Globus pallidus (tissue), 1 donor: ENCODE measurements at regions not wholly inside any gene's neighbourhood (a gene's known extent, or its start where the extent isn't known, plus 50 kb on each side); places are given as distances from the start of the nearest gene placed in this dataset.
"Not testable (repeated sequence)": the region's sequence is repeated elsewhere in the genome, so short reads cannot be mapped to it uniquely, and the experiment has no call there.

Experiments
- DNase-seq: peaks from one replicate; pipeline ENCODE4 v3.0.0-alpha.2; 2015; ENCODE audit warnings: low spot score

DNA sequence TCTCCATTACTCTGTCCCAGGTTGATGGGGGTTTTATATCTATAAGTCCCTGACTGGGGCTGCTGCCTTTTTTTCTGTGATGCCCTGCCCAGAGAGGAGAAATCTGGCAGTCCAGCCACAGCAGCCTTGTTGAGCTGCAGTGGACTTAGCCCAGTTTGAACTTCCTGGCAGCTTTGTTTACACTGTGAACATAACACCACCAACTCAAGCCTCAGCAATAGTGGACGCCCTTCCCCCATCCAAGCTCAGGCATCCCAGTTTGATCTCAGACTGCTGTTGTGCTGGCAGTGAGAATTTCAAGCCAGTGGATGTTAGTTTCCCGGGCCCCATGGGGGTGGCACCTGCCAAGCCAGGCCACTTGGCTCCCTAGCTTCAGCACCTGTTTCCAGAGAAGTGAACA is 298.5 kb upstream of the KDM5D start:
- DNase-seq: no peak

- DNase-seq: no peak
Measured at GRCh38 chrY:20025676-20026075, 281.1 kb upstream of the KDM5D start.

DNA sequence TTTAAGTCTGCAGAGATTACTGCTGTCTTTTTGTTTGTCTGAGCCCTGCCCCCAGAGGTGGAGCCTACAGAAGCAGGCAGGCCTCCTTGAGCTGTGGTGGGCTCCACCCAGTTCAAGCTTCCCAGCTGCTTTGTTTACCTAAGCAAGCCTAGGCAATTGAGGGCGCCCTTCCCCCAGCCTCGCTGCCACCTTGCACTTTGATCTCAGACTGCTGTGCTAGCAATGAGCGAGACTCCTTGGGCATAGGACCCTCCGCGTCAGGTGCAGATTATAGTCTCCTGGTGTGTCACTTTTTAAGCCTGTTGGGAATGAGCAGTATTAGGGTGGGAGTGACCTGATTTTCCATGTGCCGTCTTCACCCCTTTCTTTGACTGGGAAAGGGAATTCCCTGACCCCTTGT is 248.9 kb upstream of the KDM5D start:
- not testable (repeated sequence) for DNase-seq

- no peak for DNase-seq
Measured at GRCh38 chrY:19973012-19973411, 228.5 kb upstream of the KDM5D start.

GRCh38 chrY:19947702-19948101 is 203.2 kb upstream of the KDM5D start:
- DNase-seq: no peak

DNA sequence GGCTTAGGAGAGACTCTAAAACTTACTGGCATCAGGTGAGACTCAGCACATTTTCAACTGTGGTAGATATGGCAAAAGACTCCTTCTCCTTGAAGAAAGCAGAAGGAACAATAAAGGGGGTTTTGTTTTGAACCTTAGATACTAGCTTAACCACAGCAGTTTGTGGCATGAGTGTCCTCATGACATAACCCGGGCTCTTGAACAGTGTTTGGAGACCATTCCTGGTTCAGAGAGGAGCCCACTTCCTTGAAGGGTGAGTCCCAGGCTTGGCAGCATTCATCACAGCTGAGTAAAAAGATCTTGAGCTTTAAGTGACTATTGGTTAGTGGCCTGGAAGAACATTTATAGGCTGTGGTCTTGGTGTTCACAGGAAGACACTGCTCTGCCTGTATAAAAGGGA is 154.5 kb upstream of the KDM5D start:
- no peak for DNase-seq

- peak; percentile 62 for DNase-seq
Measured at GRCh38 chrY:19892076-19892964, 147.8 kb upstream of the KDM5D start.

- DNase-seq: no peak
Measured at GRCh38 chrY:19882145-19882544, 137.6 kb upstream of the KDM5D start.

- no peak for DNase-seq
Measured at GRCh38 chrY:19869715-19870114, 125.2 kb upstream of the KDM5D start.

GRCh38 chrY:19869281-19869680 is 124.8 kb upstream of the KDM5D start:
- DNase-seq: no peak

DNA sequence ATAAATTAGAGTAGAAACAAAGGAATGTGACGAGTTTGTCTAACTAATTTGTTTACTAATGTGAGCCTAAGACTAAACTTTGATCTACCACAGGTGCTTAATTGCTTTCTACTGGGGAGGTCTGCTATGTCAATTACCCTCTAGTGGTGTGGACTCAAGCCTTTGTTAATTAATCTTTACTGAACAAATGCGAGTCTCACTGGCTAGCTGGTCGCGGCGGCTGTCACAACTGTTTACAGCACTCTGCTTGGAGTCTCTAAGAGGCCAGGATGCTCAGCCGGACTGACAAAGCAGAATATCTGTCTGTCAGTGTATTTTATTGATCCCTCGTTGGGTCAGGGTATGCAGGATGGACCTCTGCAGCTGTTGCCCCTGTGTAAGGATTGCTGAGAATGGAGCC is 124.1 kb upstream of the KDM5D start:
- no peak for DNase-seq

GRCh38 chrY:19856474-19857135 is 112.1 kb upstream of the KDM5D start:
- no peak for DNase-seq

DNA sequence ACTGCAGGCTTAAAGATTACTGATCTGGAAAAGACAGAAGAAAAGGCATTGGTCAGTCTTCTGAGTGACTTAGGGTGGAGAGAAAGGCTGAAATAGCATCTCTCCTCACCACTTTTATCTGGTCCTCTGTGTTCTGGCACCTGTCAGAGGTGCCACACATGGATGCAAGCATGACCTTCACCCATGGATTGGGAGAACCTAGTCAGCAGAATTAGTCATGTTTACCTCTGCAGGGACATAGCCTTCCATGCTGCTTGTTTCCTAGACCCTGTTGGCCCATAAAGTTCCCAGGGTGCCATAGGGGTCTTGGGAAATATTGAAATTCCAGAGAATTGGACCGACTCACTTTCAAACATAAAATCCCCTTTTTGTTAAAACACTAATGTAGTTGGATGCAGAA is 98.4 kb upstream of the KDM5D start:
- no peak for DNase-seq

DNA sequence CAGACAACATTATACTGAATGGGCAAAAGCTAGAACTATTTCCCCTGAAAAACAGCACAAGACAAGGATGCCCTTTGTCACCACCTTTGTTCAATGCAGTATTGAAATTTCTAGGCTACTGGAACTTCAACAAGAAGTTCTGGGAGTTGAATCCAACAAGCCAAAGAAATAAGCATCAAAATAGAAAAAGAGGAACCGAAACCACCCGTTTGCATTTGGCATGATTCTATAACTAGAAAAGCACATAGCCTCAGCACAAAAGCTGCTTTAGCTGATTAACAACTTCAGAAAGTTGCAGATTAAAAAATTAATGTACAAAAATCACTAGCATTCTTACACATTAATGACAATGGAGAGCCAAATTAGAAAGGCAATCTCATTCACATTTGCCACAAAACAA is 79.6 kb upstream of the KDM5D start:
- no peak for DNase-seq

DNA sequence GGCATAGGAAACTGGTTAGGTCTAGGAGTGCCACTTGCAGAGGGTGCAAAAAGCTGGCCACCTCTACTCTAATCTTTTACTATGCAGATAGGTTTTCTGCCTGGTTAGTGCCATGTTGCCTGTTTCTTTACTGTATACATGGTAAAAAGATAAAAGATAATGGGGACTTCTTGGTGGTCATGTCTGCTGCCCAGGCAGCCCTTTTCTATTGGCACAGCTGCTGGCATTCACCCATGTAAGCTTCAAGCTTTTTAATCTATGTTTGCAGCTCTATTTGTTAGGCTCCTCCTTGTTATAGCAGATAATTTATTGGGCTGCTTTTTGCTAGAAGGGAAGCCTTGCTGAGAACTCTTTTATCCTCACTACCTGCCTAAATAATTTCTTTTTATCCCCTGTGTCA is 74.0 kb upstream of the KDM5D start:
- DNase-seq: no peak

DNA sequence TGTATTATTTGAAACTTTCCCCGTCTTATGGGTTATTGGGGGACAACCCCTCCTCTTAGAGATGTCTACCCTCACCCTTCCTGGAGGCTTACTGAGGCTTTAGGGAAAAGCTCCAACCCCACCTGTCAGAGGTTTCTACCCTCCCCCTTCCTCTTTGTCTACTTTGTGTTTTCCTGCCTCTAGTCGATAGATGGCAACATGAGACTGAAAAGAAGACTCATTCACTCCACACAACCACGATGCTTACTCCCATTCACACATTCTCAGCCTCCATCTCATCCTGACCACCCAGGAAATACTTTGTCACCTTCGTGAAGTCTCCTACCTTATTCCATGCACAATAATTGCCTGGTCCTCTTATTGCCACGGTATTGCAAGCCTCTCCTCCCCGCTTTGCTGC is 72.4 kb upstream of the KDM5D start:
- DNase-seq: peak; percentile 10

- no peak for DNase-seq
Measured at GRCh38 chrY:19816053-19816823, 71.7 kb upstream of the KDM5D start.
